GM03348 (cell line): ENCODE measurements at regions not wholly inside any gene's neighbourhood (a gene's known extent, or its start where the extent isn't known, plus 50 kb on each side); places are given as distances from the start of the nearest gene placed in this dataset.
"Not testable (repeated sequence)": the region's sequence is repeated elsewhere in the genome, so short reads cannot be mapped to it uniquely, and the experiment has no call there.

ENCODE experiments used
- DNase-seq: peaks from one replicate; pipeline ENCODE4 v3.0.0; 2012; ENCODE audit warnings: low spot score

- DNase-seq: no peak
These were observed 471.5 kb upstream of the C16orf82 start for GRCh38 chr16:26595199-26595598.

DNA sequence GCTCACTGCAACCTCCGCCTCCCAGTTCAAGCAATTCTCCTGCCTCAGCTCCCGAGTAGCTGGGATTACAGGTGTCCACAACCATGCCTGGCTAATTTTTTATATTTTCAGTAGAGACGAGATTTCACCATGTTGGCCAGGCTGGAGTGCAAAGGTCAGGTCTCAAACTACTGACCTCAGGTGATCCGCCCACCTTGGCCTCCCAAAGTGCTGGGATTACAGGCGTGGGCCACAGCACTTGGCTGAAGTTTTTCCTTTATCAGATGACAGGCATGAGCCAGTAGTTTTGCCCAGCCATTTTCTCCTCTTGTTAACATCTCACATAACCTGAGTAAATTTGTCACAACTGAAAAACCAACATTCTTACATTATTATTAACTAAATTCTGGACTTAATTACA lies 470.7 kb upstream of the C16orf82 start:
- DNase-seq: not testable (repeated sequence)

- no peak for DNase-seq
These were observed 468.7 kb upstream of the C16orf82 start for GRCh38 chr16:26598061-26598460.

DNA sequence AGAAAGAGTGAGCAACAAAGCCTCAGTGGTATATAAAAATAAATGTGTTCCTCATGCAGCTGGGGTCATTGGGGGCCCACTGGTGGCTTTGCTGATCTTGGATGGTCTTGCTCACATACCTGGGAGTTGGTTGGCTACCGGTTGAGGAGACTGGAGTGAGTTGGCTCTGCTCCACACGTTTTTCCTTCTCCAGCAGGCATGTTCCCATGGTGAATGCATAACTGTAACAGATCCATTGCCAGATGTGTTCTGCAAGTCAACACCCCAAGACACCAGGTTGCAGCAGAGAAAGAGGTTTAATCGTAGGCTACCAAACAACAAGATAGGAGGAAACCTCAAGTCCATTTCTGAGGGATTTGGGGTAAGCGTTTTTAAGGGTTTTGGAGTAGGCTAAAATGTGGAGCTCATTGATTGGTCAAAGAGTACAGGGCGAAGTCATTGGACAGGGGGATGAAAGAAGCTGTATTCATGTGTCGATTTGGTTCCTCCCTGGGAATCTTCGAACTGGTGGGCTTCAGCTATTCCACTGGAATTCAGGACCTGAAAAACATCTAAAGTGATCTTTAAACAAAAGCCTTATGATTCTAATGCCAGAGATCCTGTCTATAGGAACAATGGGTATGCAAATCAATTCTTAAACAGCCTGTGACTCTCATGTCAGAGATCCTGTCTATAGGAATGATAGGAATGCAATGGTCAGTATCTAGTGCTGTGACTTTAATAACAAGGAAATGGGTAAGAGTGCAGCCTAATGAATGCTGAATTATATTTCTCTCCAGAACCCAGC lies 467.5 kb upstream of the C16orf82 start:
- no peak for DNase-seq

GRCh38 chr16:26599785-26600104 lies 467.0 kb upstream of the C16orf82 start:
- no peak for DNase-seq

GRCh38 chr16:26601335-26601734 lies 465.4 kb upstream of the C16orf82 start:
- no peak for DNase-seq

GRCh38 chr16:26605626-26606271 lies 461.0 kb upstream of the C16orf82 start:
- no peak for DNase-seq

DNA sequence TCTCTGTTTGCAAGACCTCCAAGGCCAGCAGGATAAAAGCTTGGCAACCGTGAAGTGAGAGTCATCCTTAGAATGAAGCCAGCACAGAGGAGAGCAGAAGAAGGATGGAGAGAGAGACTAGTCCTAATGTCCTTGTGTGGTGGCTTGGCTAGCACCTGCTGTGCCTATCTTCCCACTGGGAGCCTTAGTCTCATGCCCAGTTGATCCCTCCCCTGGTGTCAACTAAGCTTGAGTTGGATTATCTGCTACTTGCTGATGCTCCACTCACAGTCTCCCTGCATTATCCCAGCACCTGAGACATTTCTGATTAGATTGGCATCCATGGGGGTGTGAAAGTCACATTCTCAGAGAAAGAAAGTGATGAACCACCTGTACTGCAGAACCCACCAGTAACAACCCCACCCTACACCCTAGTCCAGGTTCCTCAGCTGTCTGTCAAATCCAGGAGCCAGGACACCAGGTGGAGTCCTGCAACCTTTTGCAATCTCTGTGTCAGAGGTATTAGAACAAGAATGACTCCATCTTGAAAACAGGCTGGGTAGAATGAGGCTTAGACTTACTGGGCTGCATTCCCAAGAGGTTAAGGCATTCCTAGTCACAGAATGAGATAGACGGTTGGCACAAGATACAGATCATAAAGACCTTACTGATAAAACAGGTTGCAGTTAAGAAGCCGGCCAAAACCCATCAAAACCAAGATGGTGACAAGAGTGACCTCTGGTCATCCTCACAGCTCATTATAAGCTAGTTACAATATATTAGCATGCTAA lies 460.2 kb upstream of the C16orf82 start:
- no peak for DNase-seq

GRCh38 chr16:26614237-26614841 lies 452.4 kb upstream of the C16orf82 start:
- no peak for DNase-seq

DNA sequence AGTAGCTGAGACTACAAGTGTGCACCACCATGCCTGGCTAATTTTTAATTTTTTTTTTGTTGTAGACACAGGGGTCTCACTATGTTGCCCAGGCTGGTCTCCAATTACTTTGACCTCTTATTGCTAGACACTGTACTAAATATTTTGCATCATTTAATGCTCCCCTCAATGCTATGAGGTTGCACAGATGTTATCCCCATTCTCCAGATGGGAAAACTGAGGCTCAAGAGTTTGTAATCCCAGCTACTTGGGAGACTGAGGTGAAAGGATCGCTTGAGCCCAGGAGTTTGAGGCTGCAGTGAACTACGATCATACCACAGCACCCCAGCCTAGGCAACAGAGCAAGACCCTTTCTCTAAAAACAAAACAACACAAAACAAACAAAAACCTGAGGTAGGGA lies 443.3 kb upstream of the C16orf82 start:
- no peak for DNase-seq

GRCh38 chr16:26627958-26628357 lies 438.8 kb upstream of the C16orf82 start:
- DNase-seq: no peak

DNA sequence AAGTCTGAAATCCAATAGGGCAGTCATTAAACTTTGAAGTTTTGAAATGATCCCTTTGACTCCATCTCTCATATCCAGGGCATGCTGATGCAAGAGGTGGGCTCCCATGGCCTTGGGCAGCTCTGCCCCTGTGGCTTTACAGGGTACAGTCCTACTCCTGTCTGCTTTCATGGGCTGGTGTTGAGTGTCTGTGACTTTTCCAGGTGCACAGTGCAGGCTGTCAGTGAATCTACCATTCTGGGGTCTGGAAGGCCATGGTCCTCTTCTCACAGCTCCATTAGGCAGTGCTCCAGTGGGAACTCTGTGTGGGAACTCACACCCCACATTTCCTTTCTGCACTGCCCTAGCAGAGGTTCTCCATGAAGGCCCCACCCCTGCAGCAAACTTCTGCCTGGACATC lies 435.4 kb upstream of the C16orf82 start:
- not testable (repeated sequence) for DNase-seq

DNA sequence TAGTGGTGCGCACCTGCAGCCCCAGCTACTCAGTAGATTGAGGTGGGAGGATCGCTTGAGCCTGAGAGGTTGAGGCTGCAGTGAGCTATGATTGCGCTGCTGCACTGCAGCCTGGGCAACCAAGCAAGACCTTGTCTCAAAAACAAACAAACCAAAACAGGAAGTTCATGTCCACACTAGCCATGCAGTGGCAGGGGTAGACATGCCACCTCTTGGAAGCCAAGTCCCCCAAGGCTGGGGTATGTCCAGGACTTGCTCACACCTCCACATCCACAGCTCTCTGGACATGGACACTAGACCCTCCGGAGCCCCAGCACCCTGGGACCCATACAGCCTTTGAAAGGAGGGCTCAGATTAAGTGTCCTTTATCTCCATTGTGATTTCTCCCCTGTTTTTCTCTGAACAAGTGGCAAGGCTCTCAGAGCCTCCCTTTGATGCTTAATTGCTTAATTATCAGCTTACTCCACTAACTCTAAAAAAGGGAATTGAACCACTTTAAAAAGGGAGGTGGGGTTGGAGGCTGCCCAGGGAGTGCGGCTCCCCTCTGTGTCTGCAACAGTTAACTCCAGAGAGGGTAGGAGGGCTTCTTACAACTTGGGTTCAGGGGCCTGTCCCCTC lies 424.6 kb upstream of the C16orf82 start:
- DNase-seq: no peak

- no peak for DNase-seq
These were observed 423.2 kb upstream of the C16orf82 start for GRCh38 chr16:26643519-26643918.

GRCh38 chr16:26644912-26645543 lies 421.7 kb upstream of the C16orf82 start:
- no peak for DNase-seq

- DNase-seq: no peak
These were observed 421.1 kb upstream of the C16orf82 start for GRCh38 chr16:26645614-26646013.

DNA sequence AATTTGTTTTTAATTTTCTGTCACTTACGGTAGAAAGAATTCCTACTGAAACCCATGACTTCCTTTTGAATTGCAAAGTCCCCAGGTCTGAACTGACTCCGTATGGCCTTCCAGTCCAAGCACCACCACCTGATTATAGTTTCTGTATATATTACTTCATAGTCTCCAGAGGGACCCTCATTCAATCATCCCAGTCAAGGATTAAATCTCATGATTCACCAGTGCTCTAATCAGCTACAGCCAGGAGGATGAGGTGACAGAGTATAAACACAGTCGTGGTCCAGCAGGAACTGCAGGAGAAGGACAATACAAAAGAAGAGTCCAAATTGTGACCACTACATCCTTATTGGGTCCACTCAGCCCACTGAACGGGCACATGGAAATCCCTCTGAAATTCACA lies 418.9 kb upstream of the C16orf82 start:
- DNase-seq: no peak

DNA sequence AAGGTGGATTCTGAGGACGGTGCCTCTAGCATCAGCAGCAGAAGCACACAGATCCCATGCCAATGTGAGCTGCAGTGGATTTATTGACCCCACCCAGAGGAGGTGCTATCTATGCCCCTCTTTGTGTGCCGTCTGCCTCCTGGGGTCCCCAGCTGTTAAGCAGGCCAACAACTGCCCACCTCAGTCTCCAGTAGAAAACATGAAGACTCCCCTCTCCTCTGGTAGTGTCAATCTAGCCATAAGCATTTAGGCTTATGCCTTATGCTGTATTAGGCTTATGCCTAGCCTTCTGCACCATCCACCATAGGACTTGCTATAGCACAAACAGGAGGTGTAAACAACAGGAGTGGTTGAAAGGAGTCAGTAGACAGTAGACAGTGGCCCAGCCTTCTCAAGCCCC lies 417.9 kb upstream of the C16orf82 start:
- DNase-seq: no peak

- no peak for DNase-seq
These were observed 417.2 kb upstream of the C16orf82 start for GRCh38 chr16:26649381-26650045.

GRCh38 chr16:26651464-26651863 lies 415.3 kb upstream of the C16orf82 start:
- DNase-seq: no peak

- no peak for DNase-seq
These were observed 414.8 kb upstream of the C16orf82 start for GRCh38 chr16:26651884-26652283.
